ENCODE measurements at regions not wholly inside any gene's neighbourhood (a gene's known extent, or its start where the extent isn't known, plus 50 kb on each side); places are given as distances from the start of the nearest gene placed in this dataset.
"Not testable (repeated sequence)": the region's sequence is repeated elsewhere in the genome, so short reads cannot be mapped to it uniquely, and the experiment has no call there.

DNA sequence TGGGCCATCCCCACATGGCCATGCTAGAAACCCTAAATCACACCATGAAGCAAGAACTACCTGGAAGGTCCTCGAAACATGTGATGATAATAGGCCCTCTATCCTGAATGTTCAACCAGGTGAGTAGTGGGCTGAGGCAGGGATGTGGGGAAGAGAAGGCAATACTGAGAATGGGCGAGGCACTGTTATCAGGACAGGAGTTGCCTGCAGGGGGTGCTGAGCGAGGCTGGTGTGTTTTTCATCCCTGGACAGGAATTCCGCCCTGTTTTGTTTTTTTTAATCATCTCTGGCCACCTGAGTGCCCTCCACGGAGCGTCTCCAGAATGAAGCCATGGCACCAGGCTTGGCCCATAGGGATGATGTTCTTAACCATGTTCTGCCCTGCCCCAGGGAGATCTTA is 103.0 kb upstream of the SOX11 start:
- no peak for DNase-seq (ENCODE audit: low read depth in 2 of 2)

DNA sequence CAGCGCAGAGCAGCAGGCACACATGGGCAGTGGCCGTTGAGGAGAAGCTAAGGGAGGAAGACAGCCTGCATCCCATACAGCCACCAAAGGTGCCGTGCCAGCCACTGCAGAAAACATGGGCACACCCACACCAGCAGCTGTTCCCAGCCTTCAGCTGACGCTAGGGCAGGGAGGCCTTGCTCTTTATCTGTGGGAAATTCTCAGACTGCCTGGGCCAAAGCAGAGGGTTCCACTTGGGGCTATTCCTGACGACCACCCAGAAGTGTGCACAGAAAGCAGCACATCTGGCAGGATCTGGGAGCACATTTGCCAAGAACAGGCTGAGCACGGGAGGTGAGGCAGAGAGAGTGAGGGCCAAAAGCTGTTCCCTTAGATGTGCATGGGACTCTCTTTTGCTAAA is 101.3 kb upstream of the SOX11 start:
- no peak for DNase-seq (ENCODE audit: low read depth in 2 of 2)

DNA sequence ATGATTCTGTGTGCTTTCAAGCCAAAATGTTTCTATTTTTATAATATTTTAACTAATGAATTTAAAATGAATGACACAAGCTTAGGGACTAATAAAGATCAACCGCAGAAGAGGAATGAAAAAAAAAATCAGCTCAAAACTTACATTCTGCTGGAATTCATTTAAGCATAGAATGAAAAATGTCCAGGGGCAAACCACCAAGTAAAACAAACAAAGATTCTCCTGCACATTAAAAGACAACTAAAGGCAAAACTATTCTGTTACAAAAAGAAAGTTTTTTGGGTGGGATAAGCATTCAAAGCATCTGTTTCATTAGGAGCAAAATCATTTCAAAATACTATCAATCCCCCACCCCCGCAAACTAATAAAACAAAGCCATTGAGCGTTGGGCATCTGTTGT is 99.3 kb upstream of the SOX11 start:
- DNase-seq (ENCODE audit: low read depth in 2 of 2), result no peak

DNA sequence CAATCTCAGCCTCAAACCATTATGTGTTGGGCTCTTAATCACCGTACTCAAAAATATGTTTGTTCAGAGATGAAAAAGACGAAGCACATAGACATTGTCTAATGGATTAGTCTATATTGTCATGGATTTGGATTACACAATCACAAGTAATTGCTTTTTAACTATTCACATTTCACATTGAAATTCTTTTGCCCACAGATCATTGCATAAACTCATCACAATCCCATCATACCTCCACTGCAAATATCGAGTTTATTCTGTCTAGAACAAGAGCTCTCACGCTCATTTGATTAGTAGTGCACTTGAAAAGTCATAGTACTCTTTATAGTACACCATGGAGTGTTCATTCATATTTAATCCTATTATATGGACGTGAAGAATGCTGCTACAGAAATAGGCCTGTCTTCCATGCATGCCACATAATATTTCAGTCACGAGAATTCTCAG is 97.9 kb upstream of the SOX11 start:
- DNase-seq (ENCODE audit: low read depth in 2 of 2), result no peak

DNA sequence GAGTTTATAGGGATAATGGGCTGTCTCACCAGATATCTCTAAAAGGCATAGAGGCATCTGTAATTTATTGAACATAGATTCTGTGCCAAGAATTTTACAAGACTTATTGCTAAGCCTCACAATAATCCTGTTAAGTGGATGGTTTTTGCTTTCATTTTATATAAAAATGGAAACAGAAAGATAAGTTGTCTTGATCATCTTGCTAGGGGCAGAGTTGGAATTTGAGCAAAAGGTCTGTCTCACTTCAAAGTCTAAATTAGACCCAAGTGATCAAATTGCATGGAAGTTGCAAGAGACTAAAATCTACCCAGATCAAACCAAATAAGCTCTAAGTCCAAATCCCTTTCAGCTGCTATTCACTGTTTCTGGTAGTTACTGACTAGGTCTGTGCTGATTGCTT is 95.3 kb upstream of the SOX11 start:
- no peak for DNase-seq (ENCODE audit: low read depth in 2 of 2)

DNA sequence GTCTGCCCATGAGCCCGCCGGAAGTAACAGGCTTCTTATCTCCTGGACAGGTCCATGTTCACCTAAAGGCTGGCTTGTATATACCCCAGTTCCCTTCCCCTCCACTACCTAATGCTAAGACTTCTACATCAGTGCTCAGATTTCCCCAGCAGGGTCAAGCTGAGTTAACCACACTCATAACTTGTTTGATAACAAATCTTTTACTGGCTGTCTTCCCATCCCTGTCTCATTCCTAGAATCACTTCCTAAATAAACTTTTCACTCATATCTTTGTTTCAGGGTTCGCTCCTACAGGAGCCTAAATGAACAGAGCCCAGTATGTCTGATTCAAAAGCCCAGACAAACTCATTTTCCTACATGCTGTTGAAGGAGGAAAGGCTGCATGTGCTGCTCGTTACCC is 94.0 kb upstream of the SOX11 start:
- no peak for DNase-seq (ENCODE audit: low read depth in 2 of 2)

DNA sequence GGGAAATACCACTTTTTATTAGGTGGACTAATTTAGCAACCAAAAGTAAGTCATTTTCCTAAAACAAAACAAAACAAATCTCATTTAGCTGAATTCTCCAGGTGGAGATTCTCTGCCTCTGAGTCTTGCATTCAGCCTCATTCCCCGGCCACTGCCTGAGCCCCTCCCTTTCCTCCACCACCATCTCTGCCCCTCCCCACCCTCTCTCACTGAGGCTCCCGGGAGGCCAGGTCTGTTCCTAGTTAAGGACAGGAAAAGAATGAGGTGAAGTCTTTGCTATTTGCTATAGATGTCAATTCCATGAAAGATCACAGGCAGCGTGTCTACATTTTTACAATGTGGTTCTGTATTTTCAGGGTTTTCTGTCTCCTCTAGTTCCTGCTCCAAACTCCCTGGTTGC is 83.0 kb upstream of the SOX11 start:
- DNase-seq (ENCODE audit: low read depth in 2 of 2), result no peak

DNA sequence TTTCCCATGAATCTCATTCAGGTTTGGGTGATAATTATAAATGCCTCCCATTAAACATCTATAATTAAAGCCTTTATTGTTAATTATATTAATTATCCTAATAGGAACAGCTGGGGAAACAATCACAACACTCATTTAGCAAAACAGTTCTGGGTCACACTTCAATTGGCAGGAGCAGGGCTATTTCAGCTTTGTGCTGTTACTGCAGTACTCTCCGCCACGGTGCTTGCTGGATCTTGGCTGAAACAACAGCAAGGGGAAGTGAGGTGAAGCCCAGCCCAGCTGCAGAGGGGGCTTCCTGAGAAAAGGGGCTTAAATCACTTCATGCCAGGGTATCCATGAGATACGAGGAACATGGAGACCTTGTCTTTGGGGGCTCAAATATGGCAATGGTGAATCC is 79.5 kb upstream of the SOX11 start:
- no peak for DNase-seq (ENCODE audit: low read depth in 2 of 2)

DNA sequence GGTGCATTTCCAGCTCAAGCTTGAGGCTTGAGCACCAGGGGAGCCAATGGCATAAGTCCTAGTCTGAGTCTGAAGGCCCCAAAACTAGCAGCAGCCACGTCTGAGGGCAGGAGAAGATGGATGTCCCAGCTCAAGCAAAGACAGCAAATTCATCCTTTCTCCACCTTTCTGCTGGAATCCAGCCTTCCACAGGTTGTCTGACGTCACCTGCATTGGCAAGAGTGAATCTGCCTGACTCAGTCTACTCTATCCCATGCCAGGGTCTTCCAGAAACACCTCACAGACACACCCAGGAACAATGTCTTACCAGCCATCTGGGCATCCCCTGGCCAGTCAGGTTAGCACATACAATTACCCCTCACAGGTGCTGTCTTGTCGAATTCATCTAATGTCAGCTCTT is 76.2 kb upstream of the SOX11 start:
- DNase-seq (ENCODE audit: low read depth in 2 of 2), result no peak

DNA sequence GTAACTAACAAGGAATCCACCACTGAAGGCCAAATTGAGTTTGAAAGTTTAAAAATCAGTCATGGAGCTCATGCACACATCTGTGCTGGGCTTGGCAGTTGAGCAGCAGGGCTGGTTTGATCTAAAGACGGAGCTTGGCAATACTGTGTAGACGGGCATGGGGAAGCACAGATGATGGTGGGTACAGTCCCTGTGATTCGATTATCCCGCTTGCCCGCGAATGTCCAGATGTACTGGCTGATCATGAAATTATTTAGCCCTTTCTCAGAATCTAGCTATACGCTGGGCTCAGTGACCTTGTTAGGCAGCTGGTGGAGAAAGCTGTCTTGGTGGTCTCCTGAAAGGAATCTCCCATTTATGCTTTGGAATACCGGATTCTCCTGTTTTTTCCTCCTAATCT is 74.8 kb upstream of the SOX11 start:
- no peak for DNase-seq (ENCODE audit: low read depth in 2 of 2)

DNA sequence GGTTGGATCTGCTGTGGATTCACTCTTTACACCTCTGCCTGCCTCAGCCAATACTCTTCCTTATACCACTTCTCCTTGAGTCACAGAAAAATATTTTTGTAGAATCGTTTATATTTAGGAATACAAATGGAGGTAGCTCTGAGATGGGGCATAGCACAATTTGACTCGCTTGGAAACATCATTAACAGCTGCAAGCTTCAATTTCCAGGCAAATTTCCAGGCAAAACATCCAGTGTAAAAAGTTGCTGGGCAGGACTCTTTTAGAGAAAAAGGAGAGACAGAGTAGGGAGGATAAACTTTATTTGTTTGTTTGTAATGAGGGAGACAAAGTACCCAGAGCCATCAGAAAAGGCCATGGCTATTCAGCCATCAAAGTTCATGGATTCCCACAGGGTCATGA is 74.4 kb upstream of the SOX11 start:
- DNase-seq (ENCODE audit: low read depth in 2 of 2), result no peak

DNA sequence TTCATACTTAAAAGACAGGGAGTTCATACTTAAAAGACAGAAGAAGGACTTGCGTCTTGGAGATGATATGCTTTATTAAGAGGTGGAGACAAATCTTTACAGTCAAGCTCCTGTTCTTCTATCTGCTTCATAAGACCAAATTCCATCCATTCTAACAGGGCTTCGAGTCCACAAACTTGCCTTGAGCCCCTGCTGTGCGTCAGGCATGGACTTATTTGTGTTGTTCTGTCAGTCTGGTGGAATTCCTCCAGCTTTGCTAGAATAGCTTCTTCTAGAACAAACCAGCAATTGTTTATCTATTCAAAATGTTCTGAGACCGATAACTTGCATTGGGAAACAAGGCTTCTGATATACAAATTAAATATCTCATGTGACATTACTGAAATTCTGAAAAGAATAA is 73.9 kb upstream of the SOX11 start:
- no peak for DNase-seq (ENCODE audit: low read depth in 2 of 2)

DNA sequence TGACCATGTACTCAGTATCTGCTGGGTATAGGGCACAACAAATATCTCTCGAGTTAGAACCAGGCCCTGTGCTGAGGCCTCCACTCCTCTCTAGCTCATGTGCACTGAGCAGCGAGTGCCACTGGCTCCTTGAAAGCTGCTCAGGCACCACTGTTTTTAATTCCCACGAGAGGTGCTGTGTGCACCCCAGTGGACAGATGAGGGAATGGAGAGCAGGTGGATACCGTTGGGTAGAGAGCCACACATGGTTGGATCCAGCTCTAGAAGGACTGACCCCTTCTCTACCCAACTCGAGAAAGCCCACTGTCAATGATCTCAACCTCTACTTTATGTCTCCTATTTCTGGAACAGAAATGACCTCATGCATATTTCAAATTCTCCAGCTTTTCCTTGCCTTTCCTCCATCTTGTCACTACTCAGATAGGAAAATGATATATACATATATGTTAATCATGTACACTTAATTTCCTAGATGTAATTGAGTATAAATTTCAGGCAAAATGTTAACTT is 66.6 kb upstream of the SOX11 start:
- DNase-seq (ENCODE audit: low read depth in 2 of 2), result not testable (repeated sequence)

DNA sequence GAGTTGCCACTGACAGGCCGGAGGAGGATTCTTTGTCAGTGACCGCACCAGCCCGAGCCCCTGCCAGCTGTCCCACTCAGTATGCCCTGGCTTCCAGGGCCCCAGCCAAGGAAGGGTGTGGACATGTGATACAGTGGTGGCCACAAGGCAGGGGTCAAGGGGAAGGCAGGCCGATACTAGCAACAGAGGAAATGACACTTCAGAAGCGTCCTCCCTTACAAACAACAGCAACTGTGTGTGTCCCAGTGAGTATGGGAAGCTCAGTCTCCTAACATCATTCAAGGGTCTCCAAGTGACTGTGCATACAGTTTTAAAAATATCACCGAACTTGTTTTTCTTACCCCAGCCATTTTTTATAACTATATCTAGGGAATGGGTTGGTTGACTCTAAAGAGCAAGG is 63.7 kb upstream of the SOX11 start:
- DNase-seq (ENCODE audit: low read depth in 2 of 2), result not testable (repeated sequence)

DNA sequence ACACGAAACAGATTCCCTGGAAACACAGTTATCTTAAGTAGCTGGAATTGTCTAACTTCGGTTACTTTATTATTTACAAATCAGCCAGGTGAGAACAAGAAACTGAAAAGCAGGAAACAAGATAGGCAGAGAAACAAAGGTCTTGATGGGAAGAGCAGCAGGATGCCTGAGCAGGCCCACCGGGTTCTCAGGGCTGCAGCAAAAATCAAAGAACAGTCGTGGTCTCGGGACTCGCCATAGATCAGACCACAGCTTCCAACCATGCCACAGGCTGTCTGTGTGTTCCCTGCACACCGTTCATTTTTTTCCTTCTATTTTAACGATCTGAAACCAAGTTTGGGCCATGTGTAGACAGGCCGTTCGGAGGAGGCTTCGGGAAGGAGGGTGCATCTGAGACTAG is 62.7 kb upstream of the SOX11 start:
- not testable (repeated sequence) for DNase-seq (ENCODE audit: low read depth in 2 of 2)

DNA sequence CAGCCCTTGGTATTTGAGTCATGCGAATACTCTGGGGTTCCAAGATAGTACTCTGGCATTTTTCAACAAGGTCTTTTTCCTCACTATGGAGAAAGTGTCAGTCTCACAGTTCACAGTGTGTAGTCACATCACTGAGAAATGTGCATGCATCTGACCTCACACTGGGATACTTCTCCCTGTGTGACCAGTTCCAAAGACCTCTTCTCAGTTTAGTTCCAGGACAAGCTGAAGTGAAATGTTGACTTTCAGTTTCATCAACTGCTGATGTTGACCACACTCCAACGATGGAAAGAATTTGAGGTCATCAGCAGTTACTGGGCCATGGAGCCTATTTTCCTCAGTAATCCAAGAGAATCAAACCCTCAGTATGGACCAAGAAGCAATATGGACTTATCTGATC is 55.1 kb upstream of the SOX11 start:
- DNase-seq (ENCODE audit: low read depth in 2 of 2), result not testable (repeated sequence)

Measured in lung microvascular endothelial cell (primary cell).